Neural progenitor cell (in vitro differentiated cells): ENCODE measurements at regions not wholly inside any gene's neighbourhood (a gene's known extent, or its start where the extent isn't known, plus 50 kb on each side); places are given as distances from the start of the nearest gene placed in this dataset.

Experiments
- DNase-seq: peaks from one replicate; pipeline ENCODE4 v3.0.0-alpha.2; 2016; ENCODE audit warnings: low spot score
- H2AFZ ChIP-seq: fragments of 200-600 bp; sonication (generic); replicated peaks from 2 replicates; pipeline ENCODE4 v1.6.1; 2016; ENCODE audit warnings: antibody characterized with exemption
- H3F3A ChIP-seq: fragments of 200-600 bp; sonication (generic); 2 replicates; pipeline ENCODE4 v1.6.1; 2016; ENCODE audit warnings: antibody characterized with exemption, low read depth
- H3K27ac ChIP-seq: fragments of 200-600 bp; sonication (generic); 2 replicates; pipeline ENCODE4 v1.5.1; 2016; ENCODE audit warnings: mild to moderate bottlenecking
- H3K27me3 ChIP-seq: fragments of 200-600 bp; sonication (generic); 2 replicates; pipeline ENCODE4 v1.6.1; 2016; ENCODE audit warnings: mild to moderate bottlenecking, moderate library complexity
- H3K36me3 ChIP-seq: fragments of 200-600 bp; sonication (generic); 2 replicates; pipeline ENCODE4 v1.5.1; 2016
- H3K4me1 ChIP-seq: fragments of 200-600 bp; sonication (generic); 2 replicates; pipeline ENCODE4 v1.6.1; 2016; ENCODE audit warnings: mixed run types
- H3K4me2 ChIP-seq: fragments of 200-600 bp; sonication (generic); 2 replicates; pipeline ENCODE4 v1.6.1; 2016
- H3K4me3 ChIP-seq: fragments of 200-600 bp; sonication (generic); 2 replicates; pipeline ENCODE4 v1.5.1; 2016
- H3K79me2 ChIP-seq: fragments of 200-600 bp; sonication (generic); 2 replicates; pipeline ENCODE4 v1.6.1; 2016; ENCODE audit warnings: low read depth
- H3K9ac ChIP-seq: fragments of 200-600 bp; sonication (generic); 2 replicates; pipeline ENCODE4 v1.6.1; 2016
- H3K9me3 ChIP-seq: fragments of 200-600 bp; sonication (generic); 2 replicates; pipeline ENCODE4 v1.5.1; 2016; ENCODE audit warnings: low read depth
- H4K20me1 ChIP-seq: fragments of 200-600 bp; sonication (generic); 2 replicates; pipeline ENCODE4 v1.6.1; 2016; ENCODE audit warnings: low read depth
- H3K27ac Mint-ChIP-seq: 3 replicates; pipeline ENCODE4 v1.8.0; 2021; ENCODE audit warnings: mixed read lengths
- H3K27me3 Mint-ChIP-seq: 2 replicates; pipeline ENCODE4 v1.8.0; 2022; ENCODE audit warnings: low read depth, mild to moderate bottlenecking, inconsistent platforms, moderate library complexity, mixed read lengths; ENCODE audit not compliant: insufficient read depth
- H3K36me3 Mint-ChIP-seq: 3 replicates; pipeline ENCODE4 v1.8.0; 2021; ENCODE audit warnings: mixed read lengths
- H3K4me1 Mint-ChIP-seq: 3 replicates; pipeline ENCODE4 v1.8.0; 2021; ENCODE audit warnings: mixed read lengths
- H3K4me3 Mint-ChIP-seq: 3 replicates; pipeline ENCODE4 v1.8.0; 2021; ENCODE audit warnings: mild to moderate bottlenecking, moderate library complexity, mixed read lengths
- H3K9me3 Mint-ChIP-seq: 3 replicates; pipeline ENCODE4 v1.8.0; 2020; ENCODE audit warnings: mixed read lengths
- EZH2 ChIP-seq: fragments of 200-600 bp; sonication (generic); IDR thresholded peaks from 2 replicates; pipeline ENCODE4 v1.6.1; 2017; ENCODE audit warnings: antibody characterized with exemption, mild to moderate bottlenecking, moderate library complexity
- EZH2phosphoT487 ChIP-seq: fragments of 200-600 bp; sonication (generic); IDR thresholded peaks from 2 replicates; pipeline ENCODE4 v1.6.1; 2017; ENCODE audit warnings: antibody characterized with exemption
- TF ChIP-seq, protein P1 (sequence below): fragments of 200-600 bp; sonication (generic); IDR thresholded peaks from 2 replicates; pipeline ENCODE4 v1.5.1; 2017; ENCODE audit warnings: antibody characterized with exemption, mild to moderate bottlenecking

DNA sequence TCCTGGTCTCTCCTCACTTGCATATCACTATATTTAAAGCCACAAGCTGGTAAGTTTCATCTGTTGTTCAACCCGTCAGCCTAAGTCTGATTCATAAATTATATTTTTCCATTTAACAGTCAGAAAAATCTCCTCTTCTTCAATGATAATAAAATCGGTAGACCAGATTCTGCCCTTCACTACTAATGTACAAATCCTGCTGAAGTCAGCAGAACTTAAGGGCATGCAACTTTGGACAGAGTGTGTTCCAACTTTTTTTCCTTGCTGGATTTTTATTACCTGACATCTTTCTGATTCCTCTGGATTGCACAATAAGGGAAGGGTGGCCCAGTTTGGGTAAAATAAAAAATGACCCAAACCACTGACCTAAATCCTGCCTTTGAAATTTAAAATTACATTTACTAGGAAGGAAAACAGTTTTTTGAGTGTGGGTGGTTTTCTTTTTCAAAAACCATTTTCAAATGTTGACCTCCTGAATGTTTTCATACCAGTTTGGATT, 125.4 kb upstream of the DIO2 start:
- Histone ChIP-seq H3F3A (no peaks in the 10 kb centered on the region), H3K4me3 (no peak overlapping the region), H3K4me2 (no peak overlapping the region), H3K27me3 (no peaks in the 10 kb centered on the region), H3K9ac (no peak overlapping the region), H3K79me2 (no peaks in the 10 kb centered on the region), H3K4me1 (no peaks in the 10 kb centered on the region), H3K27ac (no peak overlapping the region), H4K20me1 (no peaks in the 10 kb centered on the region), H3K36me3 (no peaks in the 10 kb centered on the region), H3K9me3 (no peaks in the 10 kb centered on the region), H2AFZ (no peak overlapping the region)
- TF ChIP-seq, protein P1, sequence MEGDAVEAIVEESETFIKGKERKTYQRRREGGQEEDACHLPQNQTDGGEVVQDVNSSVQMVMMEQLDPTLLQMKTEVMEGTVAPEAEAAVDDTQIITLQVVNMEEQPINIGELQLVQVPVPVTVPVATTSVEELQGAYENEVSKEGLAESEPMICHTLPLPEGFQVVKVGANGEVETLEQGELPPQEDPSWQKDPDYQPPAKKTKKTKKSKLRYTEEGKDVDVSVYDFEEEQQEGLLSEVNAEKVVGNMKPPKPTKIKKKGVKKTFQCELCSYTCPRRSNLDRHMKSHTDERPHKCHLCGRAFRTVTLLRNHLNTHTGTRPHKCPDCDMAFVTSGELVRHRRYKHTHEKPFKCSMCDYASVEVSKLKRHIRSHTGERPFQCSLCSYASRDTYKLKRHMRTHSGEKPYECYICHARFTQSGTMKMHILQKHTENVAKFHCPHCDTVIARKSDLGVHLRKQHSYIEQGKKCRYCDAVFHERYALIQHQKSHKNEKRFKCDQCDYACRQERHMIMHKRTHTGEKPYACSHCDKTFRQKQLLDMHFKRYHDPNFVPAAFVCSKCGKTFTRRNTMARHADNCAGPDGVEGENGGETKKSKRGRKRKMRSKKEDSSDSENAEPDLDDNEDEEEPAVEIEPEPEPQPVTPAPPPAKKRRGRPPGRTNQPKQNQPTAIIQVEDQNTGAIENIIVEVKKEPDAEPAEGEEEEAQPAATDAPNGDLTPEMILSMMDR = no peak
- TF ChIP-seq EZH2 (no peak), EZH2phosphoT487 (no peak)
- DNase-seq = no peak
- Mint-ChIP-seq H3K4me3 (no peak overlapping the region), H3K4me1 (no peaks in the 10 kb centered on the region), H3K27me3 (no peaks in the 10 kb centered on the region), H3K27ac (no peak overlapping the region), H3K9me3 (peaks cover 2% of the 10 kb centered on the region), H3K36me3 (no peaks in the 10 kb centered on the region)

DNA sequence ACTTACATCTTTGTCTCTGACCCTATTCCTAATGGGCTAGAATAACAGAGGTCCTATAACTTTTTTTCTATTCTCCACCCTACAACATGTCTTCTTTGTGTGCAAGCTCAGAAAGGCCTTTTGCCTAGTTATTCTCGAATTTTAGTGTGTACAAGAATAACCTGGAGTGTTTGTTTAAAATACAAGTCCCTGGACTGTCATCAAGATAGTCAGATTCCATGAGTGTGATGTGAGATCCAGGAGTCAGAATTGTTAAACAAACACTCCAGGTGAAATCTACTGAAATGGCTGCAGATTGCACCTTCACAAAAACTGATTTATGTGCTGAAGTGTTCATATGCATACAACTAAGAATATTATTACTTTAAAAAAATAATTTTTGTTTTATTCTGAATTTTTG, 114.4 kb upstream of the DIO2 start:
- no peak overlapping the region for H3K27ac ChIP-seq

DNA sequence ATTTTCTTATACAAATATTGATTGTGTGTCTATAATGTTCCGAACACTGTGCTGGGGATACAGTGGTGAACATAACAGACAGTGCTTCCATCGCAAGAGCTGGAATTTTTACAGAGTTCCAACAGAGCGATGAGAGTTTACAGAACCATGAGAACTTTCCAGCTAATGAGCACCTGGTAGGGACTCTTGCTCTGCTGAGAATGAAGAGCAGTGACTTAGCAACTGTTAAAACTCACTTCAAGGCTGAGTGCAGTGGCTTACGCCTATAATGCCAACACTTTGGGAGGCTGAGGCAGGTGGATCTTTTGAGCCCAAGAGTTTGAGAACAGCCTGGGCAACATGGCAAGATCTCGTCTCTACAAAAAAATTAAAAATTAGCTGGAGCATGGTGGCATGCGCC, 113.8 kb upstream of the DIO2 start:
- Mint-ChIP-seq H3K27me3 (no peaks in the 10 kb centered on the region), H3K36me3 (no peaks in the 10 kb centered on the region), H3K9me3 (no peaks in the 10 kb centered on the region), H3K4me3 (no peak overlapping the region), H3K4me1 (peaks cover 2% of the 10 kb centered on the region), H3K27ac (no peak overlapping the region)
- Histone ChIP-seq H3K27me3 (no peaks in the 10 kb centered on the region), H3K4me1 (peaks cover 3% of the 10 kb centered on the region), H2AFZ (peak overlapping the region; percentile 64), H3F3A (no peaks in the 10 kb centered on the region), H3K9ac (no peak overlapping the region), H3K4me3 (no peak overlapping the region), H4K20me1 (no peaks in the 10 kb centered on the region), H3K4me2 (no peak overlapping the region), H3K9me3 (no peaks in the 10 kb centered on the region), H3K27ac (no peak overlapping the region), H3K36me3 (no peaks in the 10 kb centered on the region), H3K79me2 (no peaks in the 10 kb centered on the region)
- TF ChIP-seq EZH2 (no peak), EZH2phosphoT487 (no peak)
- TF ChIP-seq, protein P1 = no peak
- DNase-seq = no peak

More for the DNA sequence above, 114.4 kb upstream of the DIO2 start:
- no peaks in the 10 kb centered on the region for H3K9me3 Mint-ChIP-seq
- no peaks in the 10 kb centered on the region for H3K36me3 Mint-ChIP-seq
- H3K4me2 ChIP-seq = no peak overlapping the region
- peaks cover 2% of the 10 kb centered on the region for H3K4me1 Mint-ChIP-seq
- no peaks in the 10 kb centered on the region for H3K9me3 ChIP-seq
- peaks cover 3% of the 10 kb centered on the region for H3K4me1 ChIP-seq
- H3K9ac ChIP-seq = no peak overlapping the region
- no peak overlapping the region for H3K27ac Mint-ChIP-seq
- no peaks in the 10 kb centered on the region for H3K27me3 ChIP-seq
- no peaks in the 10 kb centered on the region for H3K79me2 ChIP-seq
- H3K4me3 Mint-ChIP-seq = no peak overlapping the region
- no peaks in the 10 kb centered on the region for H3F3A ChIP-seq
- no peak overlapping the region for H2AFZ ChIP-seq
- no peaks in the 10 kb centered on the region for H3K36me3 ChIP-seq
- no peak for TF ChIP-seq EZH2
- no peak for TF ChIP-seq EZH2phosphoT487
- TF ChIP-seq, protein P1 = no peak
- H3K27me3 Mint-ChIP-seq = no peaks in the 10 kb centered on the region
- no peak overlapping the region for H3K4me3 ChIP-seq
- H4K20me1 ChIP-seq = no peaks in the 10 kb centered on the region
- DNase-seq = no peak
